Activated B cell treated with CpG ODN at 0.5 μM for 24 hours (primary cell): ENCODE measurements at regions not wholly inside any gene's neighbourhood (a gene's known extent, or its start where the extent isn't known, plus 50 kb on each side); places are given as distances from the start of the nearest gene placed in this dataset.

ENCODE experiments used
- ATAC-seq: fragments of 200-7000 bp; cut with Tn5 transposase; one replicate; pipeline ENCODE4 v1.10.0; 2021; ENCODE audit warnings: low read depth, mild to moderate bottlenecking, moderate library complexity
- CTCF ChIA-PET: fragments of 350-600 bp; sonication (Branson Sonifier 250); formaldehyde crosslinking; loops from one replicate; lab custom pipeline; 2021; ENCODE audit warnings: antibody characterized with exemption; lab: Charles Lee
- POLR2A ChIA-PET: fragments of 350-600 bp; sonication (Branson Sonifier 250); formaldehyde crosslinking; loops from one replicate; lab custom pipeline; 2021; ENCODE audit warnings: antibody characterized with exemption; lab: Charles Lee
- DNase-seq: peaks from one replicate; pipeline ENCODE4 v3.0.0; 2022
- H3K27ac Mint-ChIP-seq: one replicate; pipeline ENCODE4 v1.8.0; 2020; ENCODE audit warnings: mixed read lengths
- H3K27me3 Mint-ChIP-seq: one replicate; pipeline ENCODE4 v1.8.0; 2021; ENCODE audit warnings: mixed read lengths
- H3K36me3 Mint-ChIP-seq: one replicate; pipeline ENCODE4 v1.8.0; 2021; ENCODE audit warnings: low read depth, mixed read lengths
- H3K4me1 Mint-ChIP-seq: one replicate; pipeline ENCODE4 v1.8.0; 2021; ENCODE audit warnings: mixed read lengths
- H3K4me3 Mint-ChIP-seq: one replicate; pipeline ENCODE4 v1.8.0; 2020; ENCODE audit warnings: mild to moderate bottlenecking, mixed read lengths
- H3K9me3 Mint-ChIP-seq: one replicate; pipeline ENCODE4 v1.8.0; 2020; ENCODE audit warnings: mixed read lengths
- CTCF ChIP-seq: fragments of 200-600 bp; IDR thresholded peaks from one replicate; pipeline ENCODE4 v1.8.0; 2022; ENCODE audit warnings: antibody characterized with exemption, mild to moderate bottlenecking
- intact Hi-C: fragments of 100-400 bp; cut with micrococcal nuclease; formaldehyde crosslinking; loops from one replicate; pipeline ENCODE4 v1.15.1; 2024

DNA sequence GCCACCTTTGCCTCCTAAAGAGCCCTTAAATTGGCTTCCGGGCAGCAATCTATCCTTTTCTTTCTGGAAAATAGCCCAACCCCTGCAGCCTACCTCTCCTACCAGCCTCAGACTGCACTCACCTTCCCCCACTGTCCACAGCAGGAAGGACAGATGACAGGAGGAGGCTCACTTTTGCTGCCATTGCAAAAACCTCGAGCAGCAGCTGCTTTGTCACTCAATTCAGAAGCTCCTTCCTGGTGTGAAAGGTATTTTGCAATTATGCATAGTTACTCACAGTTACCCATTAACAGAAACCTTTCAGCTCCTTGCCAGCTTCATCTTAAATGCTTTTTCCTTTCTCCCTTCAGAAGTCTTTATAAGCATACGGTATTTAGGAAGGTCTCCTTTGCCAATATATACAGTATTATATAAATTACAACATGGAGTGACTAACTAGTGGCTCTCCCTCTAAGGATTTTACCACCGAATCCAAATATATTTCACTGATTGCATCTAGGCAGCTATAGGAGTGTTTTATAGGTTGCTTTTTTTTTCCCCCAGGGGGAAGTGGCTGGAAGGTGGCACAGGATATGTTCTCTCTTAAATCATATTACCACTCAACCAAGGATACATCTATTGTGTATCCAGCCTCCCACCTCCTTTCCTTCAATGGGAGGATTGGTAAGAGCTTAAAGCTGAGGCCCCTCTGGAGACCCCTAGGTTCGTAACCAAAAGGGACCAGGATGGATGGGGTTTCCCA is 142.1 kb upstream of the IPO9 start:
- DNase-seq (no peak), ATAC-seq (no peak)
- no peak for TF ChIP-seq CTCF
- ChIA-PET POLR2A (no interaction called here), CTCF (interaction anchor here (1.0 kb wide), 1 partner anchor 9 kb away, joined by 3 read pairs; no protein-coding TSS in a partner anchor)
- no peaks in the 10 kb centered on the region for H3K9me3 Mint-ChIP-seq
- peaks cover 5% of the 10 kb centered on the region for H3K27me3 Mint-ChIP-seq
- intact Hi-C loops: no loop called here
- H3K4me3 Mint-ChIP-seq: no peak overlapping the region
- no peak overlapping the region for H3K27ac Mint-ChIP-seq
- H3K4me1 Mint-ChIP-seq: no peaks in the 10 kb centered on the region
- no peaks in the 10 kb centered on the region for H3K36me3 Mint-ChIP-seq

- CTCF ChIA-PET: no interaction called here
- no peak overlapping the region for H3K27ac Mint-ChIP-seq
- H3K27me3 Mint-ChIP-seq: peaks cover 5% of the 10 kb centered on the region
- DNase-seq: no peak
- POLR2A ChIA-PET: no interaction called here
- ATAC-seq: no peak
- no peaks in the 10 kb centered on the region for H3K4me1 Mint-ChIP-seq
- no peaks in the 10 kb centered on the region for H3K36me3 Mint-ChIP-seq
- H3K4me3 Mint-ChIP-seq: no peak overlapping the region
- TF ChIP-seq CTCF: no peak
- intact Hi-C loops: no loop called here
- H3K9me3 Mint-ChIP-seq: no peaks in the 10 kb centered on the region
Measured at GRCh38 chr1:201688514-201688913, 140.4 kb upstream of the IPO9 start.

GRCh38 chr1:201689647-201690046 is 139.3 kb upstream of the IPO9 start:
- no peaks in the 10 kb centered on the region for H3K9me3 Mint-ChIP-seq
- POLR2A ChIA-PET: no interaction called here
- intact Hi-C loops: no loop called here
- no peaks in the 10 kb centered on the region for H3K36me3 Mint-ChIP-seq
- H3K4me3 Mint-ChIP-seq: no peak overlapping the region
- TF ChIP-seq CTCF: no peak
- DNase-seq: no peak
- H3K27me3 Mint-ChIP-seq: peaks cover 5% of the 10 kb centered on the region
- no peaks in the 10 kb centered on the region for H3K4me1 Mint-ChIP-seq
- CTCF ChIA-PET: no interaction called here
- no peak for ATAC-seq
- no peak overlapping the region for H3K27ac Mint-ChIP-seq

GRCh38 chr1:201690528-201690927 is 138.4 kb upstream of the IPO9 start:
- Mint-ChIP-seq H3K4me3 (no peak overlapping the region), H3K27me3 (peaks cover 5% of the 10 kb centered on the region), H3K4me1 (no peaks in the 10 kb centered on the region), H3K27ac (no peak overlapping the region), H3K9me3 (no peaks in the 10 kb centered on the region), H3K36me3 (no peaks in the 10 kb centered on the region)
- no peak for TF ChIP-seq CTCF
- ChIA-PET POLR2A (no interaction called here), CTCF (no interaction called here)
- DNase-seq (no peak), ATAC-seq (no peak)
- intact Hi-C loops: no loop called here

- H3K27me3 Mint-ChIP-seq: peaks cover 8% of the 10 kb centered on the region
Measured at GRCh38 chr1:201691716-201692554, 137.0 kb upstream of the IPO9 start.

More at GRCh38 chr1:201691716-201692554, 137.0 kb upstream of the IPO9 start:
- H3K36me3 Mint-ChIP-seq: no peaks in the 10 kb centered on the region
- H3K9me3 Mint-ChIP-seq: no peaks in the 10 kb centered on the region
- no peak overlapping the region for H3K4me3 Mint-ChIP-seq
- no peak overlapping the region for H3K27ac Mint-ChIP-seq
- ChIA-PET POLR2A (no interaction called here), CTCF (interaction anchor here (0.8 kb wide), 1 partner anchor 101 kb away, joined by 3 read pairs; no protein-coding TSS in a partner anchor)
- ATAC-seq: no peak
- intact Hi-C loops: no loop called here
- no peak for DNase-seq
- H3K4me1 Mint-ChIP-seq: no peaks in the 10 kb centered on the region
- TF ChIP-seq CTCF: no peak
